ENCODE measurements at regions not wholly inside any gene's neighbourhood (a gene's known extent, or its start where the extent isn't known, plus 50 kb on each side); places are given as distances from the start of the nearest gene placed in this dataset.
"Not testable (repeated sequence)": the region's sequence is repeated elsewhere in the genome, so short reads cannot be mapped to it uniquely, and the experiment has no call there.

- TF ChIP-seq, protein P1, sequence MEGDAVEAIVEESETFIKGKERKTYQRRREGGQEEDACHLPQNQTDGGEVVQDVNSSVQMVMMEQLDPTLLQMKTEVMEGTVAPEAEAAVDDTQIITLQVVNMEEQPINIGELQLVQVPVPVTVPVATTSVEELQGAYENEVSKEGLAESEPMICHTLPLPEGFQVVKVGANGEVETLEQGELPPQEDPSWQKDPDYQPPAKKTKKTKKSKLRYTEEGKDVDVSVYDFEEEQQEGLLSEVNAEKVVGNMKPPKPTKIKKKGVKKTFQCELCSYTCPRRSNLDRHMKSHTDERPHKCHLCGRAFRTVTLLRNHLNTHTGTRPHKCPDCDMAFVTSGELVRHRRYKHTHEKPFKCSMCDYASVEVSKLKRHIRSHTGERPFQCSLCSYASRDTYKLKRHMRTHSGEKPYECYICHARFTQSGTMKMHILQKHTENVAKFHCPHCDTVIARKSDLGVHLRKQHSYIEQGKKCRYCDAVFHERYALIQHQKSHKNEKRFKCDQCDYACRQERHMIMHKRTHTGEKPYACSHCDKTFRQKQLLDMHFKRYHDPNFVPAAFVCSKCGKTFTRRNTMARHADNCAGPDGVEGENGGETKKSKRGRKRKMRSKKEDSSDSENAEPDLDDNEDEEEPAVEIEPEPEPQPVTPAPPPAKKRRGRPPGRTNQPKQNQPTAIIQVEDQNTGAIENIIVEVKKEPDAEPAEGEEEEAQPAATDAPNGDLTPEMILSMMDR (IDR thresholded peaks at IDR 0.05; ENCODE audit: insufficient read depth, low read length, severe bottlenecking) = no peak
- Histone ChIP-seq H3K36me3 (ENCODE audit: control insufficient read depth, insufficient read depth, low read length) (no peaks in the 10 kb centered on the region), H3K4me3 (ENCODE audit: low read depth, low read length) (no peak overlapping the region), H3K27me3 (ENCODE audit: control insufficient read depth, insufficient read depth, low read length) (no peaks in the 10 kb centered on the region)
- FAIRE-seq (no peak), DNase-seq (ENCODE audit: low read depth) (no peak)
Measured at GRCh38 chr3:26307787-26308186, 314.8 kb upstream of the LRRC3B start.

- H3K4me3 ChIP-seq (ENCODE audit: low read depth, low read length) = no peak overlapping the region
- DNase-seq (ENCODE audit: low read depth) (no peak), FAIRE-seq (no peak)
- no peaks in the 10 kb centered on the region for H3K36me3 ChIP-seq (ENCODE audit: control insufficient read depth, insufficient read depth, low read length)
- no peaks in the 10 kb centered on the region for H3K27me3 ChIP-seq (ENCODE audit: control insufficient read depth, insufficient read depth, low read length)
- TF ChIP-seq, protein P1 (IDR thresholded peaks at IDR 0.05; ENCODE audit: insufficient read depth, low read length, severe bottlenecking) = no peak
Measured at GRCh38 chr3:26308454-26308853, 314.1 kb upstream of the LRRC3B start.

DNA sequence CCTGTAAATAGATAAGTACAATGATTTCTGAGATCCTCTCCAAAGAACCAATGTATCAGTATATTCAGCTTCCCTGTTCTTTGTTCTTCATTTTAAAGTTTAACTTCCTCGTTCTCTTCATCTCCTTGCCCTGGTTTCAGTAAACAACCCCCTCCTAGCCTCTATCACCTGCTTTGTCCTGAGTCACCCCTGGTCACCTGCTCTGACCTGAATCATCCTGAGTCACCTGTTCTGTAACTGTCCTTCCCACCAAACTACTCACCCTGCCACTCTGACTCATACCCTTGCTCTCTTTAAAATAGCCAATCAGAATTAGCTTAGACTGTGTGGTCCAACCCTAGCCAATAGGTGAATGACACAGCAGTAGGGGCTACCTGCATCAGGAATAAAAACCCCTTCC lies 313.0 kb upstream of the LRRC3B start:
- DNase-seq (ENCODE audit: low read depth) = peak; percentile 40

DNA sequence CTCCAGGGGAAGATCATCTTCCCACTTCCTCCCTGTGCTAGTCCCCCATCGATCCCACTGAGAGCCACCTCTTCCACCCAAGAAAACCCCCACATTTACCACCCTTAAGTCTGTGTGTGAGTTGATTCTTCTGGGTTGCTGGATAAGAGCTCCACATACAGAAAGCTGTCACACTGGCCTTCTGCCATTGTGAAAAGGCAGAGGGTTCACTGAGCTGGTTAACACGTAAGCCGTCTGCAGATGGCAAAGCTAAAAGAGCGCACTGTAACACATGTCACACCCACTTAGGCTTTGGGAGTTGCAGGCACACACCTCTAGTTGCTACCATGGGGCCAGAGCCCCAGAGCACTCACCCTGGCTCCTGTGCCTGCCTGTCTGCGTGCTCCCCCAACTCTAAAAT lies 309.8 kb upstream of the LRRC3B start:
- Histone ChIP-seq H3K36me3 (ENCODE audit: control insufficient read depth, insufficient read depth, low read length) (no peaks in the 10 kb centered on the region), H3K4me3 (ENCODE audit: low read depth, low read length) (no peak overlapping the region), H3K27me3 (ENCODE audit: control insufficient read depth, insufficient read depth, low read length) (no peaks in the 10 kb centered on the region)
- DNase-seq (ENCODE audit: low read depth) (no peak), FAIRE-seq (no peak)
- TF ChIP-seq, protein P1 (IDR thresholded peaks at IDR 0.05; ENCODE audit: insufficient read depth, low read length, severe bottlenecking) = no peak

More for the DNA sequence above, 313.0 kb upstream of the LRRC3B start:
- not testable (repeated sequence) for H3K27me3 ChIP-seq (ENCODE audit: control insufficient read depth, insufficient read depth, low read length); FAIRE-seq; H3K4me3 ChIP-seq (ENCODE audit: low read depth, low read length); H3K36me3 ChIP-seq (ENCODE audit: control insufficient read depth, insufficient read depth, low read length)

DNA sequence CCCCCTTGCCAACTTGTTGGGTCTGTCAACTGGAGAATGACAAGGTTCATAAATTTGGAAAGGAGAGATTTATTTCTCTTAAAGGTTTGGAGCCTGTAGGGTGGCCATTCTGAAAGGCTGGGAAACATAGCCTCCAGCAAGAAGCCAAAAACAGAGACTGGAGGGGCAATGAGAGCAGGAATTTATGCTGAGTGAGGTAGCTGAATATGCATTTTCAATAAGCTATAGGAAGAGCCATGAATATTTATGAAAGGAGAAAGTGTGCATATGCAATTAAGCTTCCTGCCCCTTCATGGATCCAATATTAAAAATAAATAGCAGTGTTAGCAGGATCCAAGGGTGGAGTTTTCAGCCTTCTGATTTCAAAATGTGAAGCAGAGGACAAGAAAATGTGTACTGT lies 306.1 kb upstream of the LRRC3B start:
- H3K27me3 ChIP-seq (ENCODE audit: control insufficient read depth, insufficient read depth, low read length) = no peaks in the 10 kb centered on the region
- DNase-seq (ENCODE audit: low read depth) (no peak), FAIRE-seq (no peak)
- TF ChIP-seq, protein P1 (IDR thresholded peaks at IDR 0.05; ENCODE audit: insufficient read depth, low read length, severe bottlenecking) = no peak
- no peaks in the 10 kb centered on the region for H3K36me3 ChIP-seq (ENCODE audit: control insufficient read depth, insufficient read depth, low read length)
- H3K4me3 ChIP-seq (ENCODE audit: low read depth, low read length) = no peak overlapping the region

DNA sequence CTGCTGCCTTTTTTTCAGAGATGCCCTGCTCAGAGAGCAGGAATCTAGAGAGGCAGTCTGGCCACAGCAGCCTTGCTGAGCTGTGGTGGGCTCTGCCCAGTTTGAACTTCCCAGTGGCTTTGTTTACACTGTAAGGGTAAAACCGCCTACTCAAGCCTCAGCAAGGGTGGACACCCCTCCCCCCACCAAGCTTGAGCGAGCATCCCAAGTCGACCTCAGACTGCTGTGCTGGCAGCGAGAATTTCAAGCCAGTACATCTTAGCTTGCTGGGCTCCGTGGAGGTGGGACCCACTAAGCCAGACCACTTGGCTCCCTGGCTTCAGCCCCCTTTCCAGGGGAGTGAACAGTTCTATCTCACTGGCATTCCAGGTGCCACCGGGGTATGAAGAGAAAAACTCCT lies 298.8 kb upstream of the LRRC3B start:
- not testable (repeated sequence) for DNase-seq (ENCODE audit: low read depth); H3K36me3 ChIP-seq (ENCODE audit: control insufficient read depth, insufficient read depth, low read length); H3K4me3 ChIP-seq (ENCODE audit: low read depth, low read length); FAIRE-seq; H3K27me3 ChIP-seq (ENCODE audit: control insufficient read depth, insufficient read depth, low read length)

GRCh38 chr3:26340001-26340400 lies 282.6 kb upstream of the LRRC3B start:
- TF ChIP-seq, protein P1 (IDR thresholded peaks at IDR 0.05; ENCODE audit: insufficient read depth, low read length, severe bottlenecking) = no peak
- DNase-seq (ENCODE audit: low read depth) = no peak
- no peak for FAIRE-seq

More at GRCh38 chr3:26340001-26340400, 282.6 kb upstream of the LRRC3B start:
- Histone ChIP-seq H3K36me3 (ENCODE audit: control insufficient read depth, insufficient read depth, low read length) (no peaks in the 10 kb centered on the region), H3K4me3 (ENCODE audit: low read depth, low read length) (no peak overlapping the region), H3K27me3 (ENCODE audit: control insufficient read depth, insufficient read depth, low read length) (no peaks in the 10 kb centered on the region)
